ENCODE measurements at regions not wholly inside any gene's neighbourhood (a gene's known extent, or its start where the extent isn't known, plus 50 kb on each side); places are given as distances from the start of the nearest gene placed in this dataset.

DNA sequence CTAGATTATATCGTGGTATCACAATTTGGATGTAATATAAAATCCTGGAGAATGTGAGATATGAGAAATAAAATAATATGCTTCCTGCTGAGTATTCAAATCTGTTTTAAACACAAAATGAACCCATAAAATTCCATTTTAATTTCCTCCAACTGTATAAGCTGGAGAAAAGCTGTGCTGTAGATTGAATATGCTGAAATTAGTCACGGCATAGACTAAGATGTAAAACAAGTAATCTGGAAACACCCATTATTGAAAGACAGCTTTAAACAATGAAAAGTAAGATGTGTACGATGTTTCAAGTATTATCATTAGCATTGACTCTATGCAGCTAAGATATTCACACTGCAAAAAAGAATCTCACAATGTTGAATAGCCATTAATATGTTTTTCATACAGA is 403.4 kb upstream of the BRINP3 start:
- Histone ChIP-seq H3K27me3 (no peaks in the 10 kb centered on the region), H3K9me3 (no peaks in the 10 kb centered on the region), H3K27ac (no peak overlapping the region), H3K4me1 (no peaks in the 10 kb centered on the region), H3K36me3 (no peaks in the 10 kb centered on the region), H3K4me3 (no peak overlapping the region)
- intact Hi-C loops (cut with DNase I) = no loop called here
- no peak for DNase-seq (ENCODE audit: extremely low spot score in 2 of 2)
- TF ChIP-seq, protein P1, sequence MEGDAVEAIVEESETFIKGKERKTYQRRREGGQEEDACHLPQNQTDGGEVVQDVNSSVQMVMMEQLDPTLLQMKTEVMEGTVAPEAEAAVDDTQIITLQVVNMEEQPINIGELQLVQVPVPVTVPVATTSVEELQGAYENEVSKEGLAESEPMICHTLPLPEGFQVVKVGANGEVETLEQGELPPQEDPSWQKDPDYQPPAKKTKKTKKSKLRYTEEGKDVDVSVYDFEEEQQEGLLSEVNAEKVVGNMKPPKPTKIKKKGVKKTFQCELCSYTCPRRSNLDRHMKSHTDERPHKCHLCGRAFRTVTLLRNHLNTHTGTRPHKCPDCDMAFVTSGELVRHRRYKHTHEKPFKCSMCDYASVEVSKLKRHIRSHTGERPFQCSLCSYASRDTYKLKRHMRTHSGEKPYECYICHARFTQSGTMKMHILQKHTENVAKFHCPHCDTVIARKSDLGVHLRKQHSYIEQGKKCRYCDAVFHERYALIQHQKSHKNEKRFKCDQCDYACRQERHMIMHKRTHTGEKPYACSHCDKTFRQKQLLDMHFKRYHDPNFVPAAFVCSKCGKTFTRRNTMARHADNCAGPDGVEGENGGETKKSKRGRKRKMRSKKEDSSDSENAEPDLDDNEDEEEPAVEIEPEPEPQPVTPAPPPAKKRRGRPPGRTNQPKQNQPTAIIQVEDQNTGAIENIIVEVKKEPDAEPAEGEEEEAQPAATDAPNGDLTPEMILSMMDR (IDR thresholded peaks at IDR 0.05) = no peak
- TF ChIP-seq POLR2AphosphoS5 (IDR thresholded peaks at IDR 0.05; ENCODE audit: insufficient read depth in 1 of 2, low read depth in 1 of 2) = no peak
- TF ChIP-seq POLR2A (IDR thresholded peaks at IDR 0.05) = no peak

DNA sequence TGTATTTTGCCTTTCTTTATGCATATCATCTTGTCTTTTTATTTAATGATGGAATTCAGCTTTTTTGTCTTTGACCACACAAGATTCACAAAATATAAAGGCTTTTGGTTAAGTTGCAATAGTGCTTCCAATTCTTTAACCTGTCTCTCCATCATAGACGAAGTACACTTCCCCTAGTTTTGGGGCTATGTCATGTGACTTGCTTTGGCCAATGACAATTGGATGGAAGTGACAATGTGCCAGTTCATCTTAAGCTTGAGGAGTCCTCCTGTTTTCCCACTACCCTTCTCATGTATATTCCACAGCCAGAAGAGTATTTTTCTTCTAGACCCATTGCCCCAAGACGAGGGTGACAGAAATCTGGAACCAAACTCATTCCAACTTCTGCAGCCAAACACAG is 419.6 kb upstream of the BRINP3 start:
- Histone ChIP-seq H3K27ac (no peak overlapping the region), H3K27me3 (no peaks in the 10 kb centered on the region), H3K36me3 (no peaks in the 10 kb centered on the region), H3K9me3 (no peaks in the 10 kb centered on the region), H3K4me1 (no peaks in the 10 kb centered on the region), H3K4me3 (no peak overlapping the region)
- TF ChIP-seq POLR2A (IDR thresholded peaks at IDR 0.05) (no peak), POLR2AphosphoS5 (IDR thresholded peaks at IDR 0.05; ENCODE audit: insufficient read depth in 1 of 2, low read depth in 1 of 2) (no peak)
- intact Hi-C loops (cut with DNase I) = no loop called here
- no peak for DNase-seq (ENCODE audit: extremely low spot score in 2 of 2)

DNA sequence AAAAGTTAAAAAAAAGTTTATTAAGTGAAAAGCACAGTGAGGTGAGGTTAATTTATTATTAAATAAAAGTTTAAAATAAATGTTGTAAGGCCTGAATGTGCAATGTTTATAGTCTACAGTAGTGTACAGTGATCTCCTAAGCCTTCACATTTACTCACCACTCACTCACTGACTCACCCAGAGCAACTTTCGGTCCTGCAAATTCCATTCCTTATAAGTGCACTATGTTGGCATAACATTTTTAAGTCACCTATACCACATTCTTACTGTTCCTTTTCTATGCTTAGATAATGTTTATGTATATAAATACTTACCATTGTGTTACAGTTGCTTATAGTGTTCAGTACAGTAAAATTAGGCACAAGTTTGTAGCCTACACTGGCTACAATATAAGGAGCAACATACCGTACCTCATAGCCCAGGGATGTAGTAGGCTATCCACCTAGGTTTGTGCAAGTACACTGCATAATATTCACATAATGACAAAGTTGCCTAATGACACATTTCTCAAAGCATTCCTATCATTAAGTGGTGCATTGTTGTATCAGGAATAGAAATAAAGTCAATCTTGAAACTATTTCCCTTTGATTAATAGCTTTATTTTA is 426.5 kb upstream of the BRINP3 start:
- no peak for DNase-seq (ENCODE audit: extremely low spot score in 2 of 2)
- no peaks in the 10 kb centered on the region for H3K36me3 ChIP-seq
- H3K9me3 ChIP-seq = no peaks in the 10 kb centered on the region
- H3K4me1 ChIP-seq = no peaks in the 10 kb centered on the region
- TF ChIP-seq POLR2AphosphoS5 (IDR thresholded peaks at IDR 0.05; ENCODE audit: insufficient read depth in 1 of 2, low read depth in 1 of 2) (no peak), POLR2A (IDR thresholded peaks at IDR 0.05) (no peak)
- TF ChIP-seq, protein P1 (IDR thresholded peaks at IDR 0.05) = no peak
- H3K27ac ChIP-seq = no peak overlapping the region
- no peak overlapping the region for H3K4me3 ChIP-seq
- no peaks in the 10 kb centered on the region for H3K27me3 ChIP-seq
- intact Hi-C loops (cut with DNase I) = no loop called here

DNA sequence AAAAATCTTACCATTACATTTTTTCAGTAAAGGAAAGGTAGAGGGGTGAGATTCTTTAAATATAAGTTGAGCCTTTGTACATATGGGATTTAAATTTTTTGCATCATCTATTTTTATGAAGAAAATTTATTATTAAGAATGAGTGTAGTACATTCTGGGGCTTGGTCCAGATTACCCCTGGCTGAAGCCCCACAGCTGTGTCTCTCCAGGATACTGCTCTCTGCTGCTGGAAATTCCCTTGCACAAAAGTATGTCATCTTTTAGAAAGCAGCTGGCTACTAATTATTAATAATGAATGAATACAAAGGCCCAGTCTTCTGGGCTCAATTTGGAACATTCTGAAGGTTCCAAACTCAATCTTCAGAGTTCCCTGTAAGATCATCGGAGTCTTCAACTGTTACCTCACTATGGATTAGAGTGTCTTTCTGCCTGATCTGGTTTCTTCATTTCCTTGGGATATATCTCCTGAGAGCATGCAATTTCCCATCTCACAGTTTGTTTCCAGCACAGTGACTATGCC is 428.6 kb upstream of the BRINP3 start:
- H3K4me3 ChIP-seq = no peak overlapping the region
- TF ChIP-seq, protein P1 (IDR thresholded peaks at IDR 0.05) = no peak
- TF ChIP-seq POLR2AphosphoS5 (IDR thresholded peaks at IDR 0.05; ENCODE audit: insufficient read depth in 1 of 2, low read depth in 1 of 2) (no peak), POLR2A (IDR thresholded peaks at IDR 0.05) (no peak)
- DNase-seq (ENCODE audit: extremely low spot score in 2 of 2) = no peak
- no peaks in the 10 kb centered on the region for H3K9me3 ChIP-seq
- H3K27ac ChIP-seq = no peak overlapping the region
- no peaks in the 10 kb centered on the region for H3K4me1 ChIP-seq
- H3K36me3 ChIP-seq = no peaks in the 10 kb centered on the region
- H3K27me3 ChIP-seq = no peaks in the 10 kb centered on the region
- intact Hi-C loops (cut with DNase I) = no loop called here

DNA sequence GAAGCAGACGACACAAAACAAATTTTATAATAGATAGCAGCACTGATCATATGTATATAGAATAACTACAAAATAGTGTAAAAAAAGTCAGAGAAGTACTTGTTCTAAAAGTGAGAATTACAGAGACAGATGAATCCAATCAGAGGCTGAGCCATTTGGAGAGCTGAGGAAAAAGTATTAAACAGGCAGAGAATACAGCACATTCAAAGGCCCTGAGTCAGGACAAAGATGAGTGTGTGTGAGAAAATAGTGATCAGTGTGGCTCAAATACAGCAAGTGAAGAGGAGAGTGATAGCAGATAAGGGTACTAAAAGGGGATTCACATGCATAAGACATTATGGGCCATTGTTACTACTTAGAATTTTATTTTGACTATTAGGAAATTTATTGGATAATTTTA is 430.6 kb upstream of the BRINP3 start:
- no peak overlapping the region for H3K4me3 ChIP-seq
- intact Hi-C loops (cut with DNase I) = no loop called here
- no peak for TF ChIP-seq POLR2AphosphoS5 (IDR thresholded peaks at IDR 0.05; ENCODE audit: insufficient read depth in 1 of 2, low read depth in 1 of 2)
- no peak for TF ChIP-seq POLR2A (IDR thresholded peaks at IDR 0.05)
- TF ChIP-seq, protein P1 (IDR thresholded peaks at IDR 0.05) = no peak
- H3K4me1 ChIP-seq = no peaks in the 10 kb centered on the region
- no peaks in the 10 kb centered on the region for H3K27me3 ChIP-seq
- no peaks in the 10 kb centered on the region for H3K36me3 ChIP-seq
- no peak overlapping the region for H3K27ac ChIP-seq
- DNase-seq (ENCODE audit: extremely low spot score in 2 of 2) = no peak
- H3K9me3 ChIP-seq = no peaks in the 10 kb centered on the region

All from vagina (tissue), 2 donors.